ENCODE measurements at regions not wholly inside any gene's neighbourhood (a gene's known extent, or its start where the extent isn't known, plus 50 kb on each side); places are given as distances from the start of the nearest gene placed in this dataset.
A peak's percentile ranks its signal among the peaks of the same experiment; 100 is the strongest.

DNA sequence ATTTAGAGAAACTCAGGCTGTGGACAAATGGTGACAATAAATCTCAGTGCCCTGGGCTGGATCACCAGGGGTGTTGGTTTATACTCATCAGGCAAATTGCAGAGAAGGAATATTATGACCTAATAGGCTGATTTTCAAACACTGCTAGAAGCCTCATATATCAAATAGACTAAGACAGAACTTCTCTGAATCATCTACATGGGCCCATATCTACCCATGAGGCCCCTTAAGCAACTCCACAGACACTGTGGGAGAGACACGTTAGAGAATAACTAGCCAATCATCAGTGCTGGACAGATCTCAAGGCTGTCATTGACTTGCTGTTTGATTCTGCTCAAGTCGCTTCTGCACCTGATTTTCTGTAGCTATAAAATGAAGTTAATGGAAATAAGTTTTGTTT, 545.8 kb downstream of the SOX6 start:
- Mint-ChIP-seq H3K4me1 (ENCODE audit: insufficient read depth, unreplicated experiment) (peaks cover 9% of the 10 kb centered on the region), H3K27me3 (ENCODE audit: insufficient read depth, unreplicated experiment) (no peaks in the 10 kb centered on the region), H3K4me3 (ENCODE audit: unreplicated experiment) (no peak overlapping the region), H3K9me3 (ENCODE audit: unreplicated experiment) (no peaks in the 10 kb centered on the region), H3K27ac (ENCODE audit: low read depth, unreplicated experiment) (no peak overlapping the region), H3K36me3 (ENCODE audit: insufficient read depth, unreplicated experiment) (no peaks in the 10 kb centered on the region)
- no TSS peak for BruUV-seq (replicated peaks)
- POLR2A ChIA-PET, result no interaction called here
- DNase-seq (ENCODE audit: unreplicated experiment), result no peak
- intact Hi-C loops (cut with micrococcal nuclease), result no loop called here
- TF ChIP-seq, protein P1, sequence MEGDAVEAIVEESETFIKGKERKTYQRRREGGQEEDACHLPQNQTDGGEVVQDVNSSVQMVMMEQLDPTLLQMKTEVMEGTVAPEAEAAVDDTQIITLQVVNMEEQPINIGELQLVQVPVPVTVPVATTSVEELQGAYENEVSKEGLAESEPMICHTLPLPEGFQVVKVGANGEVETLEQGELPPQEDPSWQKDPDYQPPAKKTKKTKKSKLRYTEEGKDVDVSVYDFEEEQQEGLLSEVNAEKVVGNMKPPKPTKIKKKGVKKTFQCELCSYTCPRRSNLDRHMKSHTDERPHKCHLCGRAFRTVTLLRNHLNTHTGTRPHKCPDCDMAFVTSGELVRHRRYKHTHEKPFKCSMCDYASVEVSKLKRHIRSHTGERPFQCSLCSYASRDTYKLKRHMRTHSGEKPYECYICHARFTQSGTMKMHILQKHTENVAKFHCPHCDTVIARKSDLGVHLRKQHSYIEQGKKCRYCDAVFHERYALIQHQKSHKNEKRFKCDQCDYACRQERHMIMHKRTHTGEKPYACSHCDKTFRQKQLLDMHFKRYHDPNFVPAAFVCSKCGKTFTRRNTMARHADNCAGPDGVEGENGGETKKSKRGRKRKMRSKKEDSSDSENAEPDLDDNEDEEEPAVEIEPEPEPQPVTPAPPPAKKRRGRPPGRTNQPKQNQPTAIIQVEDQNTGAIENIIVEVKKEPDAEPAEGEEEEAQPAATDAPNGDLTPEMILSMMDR (IDR thresholded peaks at IDR 0.05; ENCODE audit: unreplicated experiment), result no peak
- CTCF ChIA-PET, result no interaction called here

DNA sequence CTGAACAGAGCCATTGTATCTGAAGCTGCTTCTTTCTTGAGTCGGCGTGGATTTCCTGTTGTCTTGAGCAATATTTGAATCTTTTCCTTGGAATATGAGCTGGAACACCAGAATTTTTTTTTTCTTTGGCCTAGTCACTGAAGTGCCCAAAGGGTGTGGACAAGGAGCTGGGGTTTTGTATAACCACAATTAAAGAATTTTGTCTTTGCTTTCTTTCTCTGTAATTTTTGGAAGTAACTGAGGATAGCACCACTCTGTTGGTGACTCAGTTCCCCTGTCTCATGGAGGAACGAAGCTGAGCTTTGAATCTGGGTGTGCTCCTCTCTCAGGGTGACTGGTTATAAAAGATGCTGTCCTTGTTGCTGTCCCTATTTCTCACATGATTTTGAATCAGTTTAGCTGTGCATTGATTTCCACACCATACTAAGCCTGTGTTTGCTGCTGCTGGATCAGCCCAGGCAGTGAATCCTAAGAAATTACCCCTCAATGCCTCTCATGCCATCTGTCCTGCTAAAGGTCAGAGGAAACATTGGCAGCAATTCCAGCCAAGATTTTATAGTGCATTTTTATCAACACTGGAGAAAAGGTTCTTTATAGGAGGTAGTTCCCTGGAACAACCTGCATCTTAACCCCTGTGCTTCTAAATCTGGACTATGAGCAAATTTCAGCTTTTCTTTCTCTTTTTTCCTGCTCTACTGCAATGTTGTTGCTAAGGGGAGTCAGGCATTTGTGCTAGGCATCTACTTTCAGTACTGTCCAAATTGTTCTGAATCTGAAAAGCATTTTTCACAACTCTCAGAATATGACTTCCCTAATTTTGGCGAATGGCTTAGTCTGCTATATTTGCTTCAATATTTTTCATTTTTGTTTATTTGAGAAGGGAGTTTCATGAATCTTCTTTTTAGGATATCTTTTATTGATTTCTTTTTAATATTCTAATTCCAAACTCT, 540.8 kb downstream of the SOX6 start:
- ChIA-PET CTCF (interaction anchor here (0.7 to 2.8 kb wide), 6 partner anchors 10 to 897 kb away, joined by 3 to 7 read pairs (median 3); no protein-coding TSS in a partner anchor), POLR2A (interaction anchor here (0.6 to 1.9 kb wide), 7 partner anchors 11 to 757 kb away, joined by 3 to 6 read pairs (median 3); no protein-coding TSS in a partner anchor)
- Mint-ChIP-seq H3K36me3 (ENCODE audit: insufficient read depth, unreplicated experiment) (no peaks in the 10 kb centered on the region), H3K4me1 (ENCODE audit: insufficient read depth, unreplicated experiment) (peaks cover 39% of the 10 kb centered on the region), H3K9me3 (ENCODE audit: unreplicated experiment) (no peaks in the 10 kb centered on the region), H3K27me3 (ENCODE audit: insufficient read depth, unreplicated experiment) (no peaks in the 10 kb centered on the region), H3K4me3 (ENCODE audit: unreplicated experiment) (no peak overlapping the region), H3K27ac (ENCODE audit: low read depth, unreplicated experiment) (peak overlapping the region; percentile 92)
- intact Hi-C loops (cut with micrococcal nuclease), result loop anchor here (2.0 to 5.0 kb wide), 3 partner anchors 15 to 108 kb away; no protein-coding TSS in a partner anchor
- DNase-seq (ENCODE audit: unreplicated experiment), result peak; percentile 60
- TSS peak; percentile 37 for BruUV-seq (replicated peaks)
- TF ChIP-seq, protein P1 (IDR thresholded peaks at IDR 0.05; ENCODE audit: unreplicated experiment), result no peak

DNA sequence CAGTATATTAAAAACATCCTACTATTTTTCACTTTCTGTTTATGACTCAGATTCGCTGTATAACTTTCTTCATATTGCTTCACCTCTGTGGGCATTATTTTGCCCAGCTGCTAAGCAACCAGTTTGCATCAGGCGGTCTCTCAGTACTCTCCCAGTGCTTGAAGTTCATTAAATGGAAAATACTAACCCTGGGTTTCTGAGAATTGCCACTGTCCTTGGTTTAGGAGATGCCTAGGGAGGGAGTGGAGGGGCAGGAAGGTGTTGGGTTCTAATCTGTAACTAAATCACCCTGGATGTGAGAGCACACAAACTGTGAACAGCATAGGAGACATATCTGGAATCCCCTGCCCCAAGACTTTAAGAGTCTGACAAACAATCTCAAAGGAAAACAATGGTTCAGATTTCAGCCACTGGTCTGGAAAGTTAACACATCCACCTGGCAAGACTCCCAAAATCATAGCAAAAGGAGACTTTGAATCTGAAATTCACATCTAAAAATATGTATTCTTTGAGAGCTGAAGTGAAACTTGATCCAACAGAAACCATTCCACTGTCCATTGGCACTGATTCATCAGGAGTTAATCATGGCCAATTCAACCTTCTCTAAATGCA, 540.0 kb downstream of the SOX6 start:
- H3K4me1 Mint-ChIP-seq (ENCODE audit: insufficient read depth, unreplicated experiment), result peaks cover 39% of the 10 kb centered on the region
- TF ChIP-seq, protein P1 (IDR thresholded peaks at IDR 0.05; ENCODE audit: unreplicated experiment), result no peak
- H3K27me3 Mint-ChIP-seq (ENCODE audit: insufficient read depth, unreplicated experiment), result no peaks in the 10 kb centered on the region
- TSS peak; percentile 99 for BruUV-seq (replicated peaks)
- no peak overlapping the region for H3K4me3 Mint-ChIP-seq (ENCODE audit: unreplicated experiment)
- intact Hi-C loops (cut with micrococcal nuclease), result loop anchor here (2.0 to 5.0 kb wide), 2 partner anchors 46 to 109 kb away; no protein-coding TSS in a partner anchor
- no peaks in the 10 kb centered on the region for H3K36me3 Mint-ChIP-seq (ENCODE audit: insufficient read depth, unreplicated experiment)
- no peaks in the 10 kb centered on the region for H3K9me3 Mint-ChIP-seq (ENCODE audit: unreplicated experiment)
- ChIA-PET POLR2A (interaction anchor here (0.6 to 0.7 kb wide), 4 partner anchors 154 to 756 kb away, joined by 3 to 4 read pairs (median 3); no protein-coding TSS in a partner anchor), CTCF (interaction anchor here (1.2 to 2.2 kb wide), 3 partner anchors 10 to 797 kb away, joined by 5 to 8 read pairs (median 6); no protein-coding TSS in a partner anchor)
- peak; percentile 95 for DNase-seq (ENCODE audit: unreplicated experiment)
- peak overlapping the region; percentile 92 for H3K27ac Mint-ChIP-seq (ENCODE audit: low read depth, unreplicated experiment)

DNA sequence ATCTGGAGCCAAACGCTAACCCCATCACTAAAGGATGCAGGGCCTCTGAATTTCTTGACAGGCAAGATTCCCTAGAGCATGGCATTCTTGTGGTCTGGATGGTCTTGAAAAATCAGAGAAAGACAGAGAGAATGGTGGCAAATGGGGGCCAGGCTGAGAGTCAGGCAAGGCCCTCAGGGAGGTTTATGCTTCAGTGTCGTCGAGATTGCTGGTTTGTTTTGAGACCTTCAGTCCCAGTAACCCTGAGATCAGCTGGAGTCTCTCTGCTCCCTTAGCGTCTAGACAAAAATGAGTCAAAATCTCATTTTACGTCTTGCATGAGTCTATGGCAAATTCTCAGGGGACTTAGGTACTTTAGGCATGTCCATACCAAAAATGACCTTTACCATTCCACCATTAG, 539.3 kb downstream of the SOX6 start:
- ChIA-PET CTCF (interaction anchor here (1.2 to 2.2 kb wide), 3 partner anchors 9 to 797 kb away, joined by 5 to 8 read pairs (median 6); no protein-coding TSS in a partner anchor), POLR2A (no interaction called here)
- Mint-ChIP-seq H3K36me3 (ENCODE audit: insufficient read depth, unreplicated experiment) (no peaks in the 10 kb centered on the region), H3K9me3 (ENCODE audit: unreplicated experiment) (no peaks in the 10 kb centered on the region), H3K27me3 (ENCODE audit: insufficient read depth, unreplicated experiment) (no peaks in the 10 kb centered on the region), H3K4me1 (ENCODE audit: insufficient read depth, unreplicated experiment) (peaks cover 39% of the 10 kb centered on the region), H3K27ac (ENCODE audit: low read depth, unreplicated experiment) (peak overlapping the region; percentile 92), H3K4me3 (ENCODE audit: unreplicated experiment) (no peak overlapping the region)
- DNase-seq (ENCODE audit: unreplicated experiment), result no peak
- BruUV-seq (replicated peaks), result no TSS peak
- TF ChIP-seq, protein P1 (IDR thresholded peaks at IDR 0.05; ENCODE audit: unreplicated experiment), result no peak
- intact Hi-C loops (cut with micrococcal nuclease), result loop anchor here (2.0 to 5.0 kb wide), 2 partner anchors 46 to 110 kb away; no protein-coding TSS in a partner anchor
